ENCODE measurements at regions not wholly inside any gene's neighbourhood (a gene's known extent, or its start where the extent isn't known, plus 50 kb on each side); places are given as distances from the start of the nearest gene placed in this dataset.

DNA sequence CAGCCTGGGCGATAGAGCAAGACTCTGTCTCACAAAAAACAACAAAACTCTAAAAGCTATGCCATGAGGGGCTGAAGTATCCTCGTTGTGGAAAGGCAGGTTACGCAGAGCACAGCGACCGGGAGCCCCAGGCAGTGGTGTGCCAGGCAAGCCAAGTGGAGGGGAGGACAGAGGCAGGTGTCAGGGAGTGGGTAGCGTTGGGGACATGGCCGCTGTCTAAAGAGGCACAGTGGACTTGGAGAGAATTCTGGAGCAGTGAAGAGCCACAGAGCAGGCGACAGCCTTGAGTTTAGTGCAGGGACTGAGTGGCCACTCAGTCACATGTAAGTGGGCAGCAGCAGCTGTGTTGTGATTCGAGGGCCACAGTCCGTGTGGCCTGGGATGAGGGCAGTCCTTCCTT lies 541.7 kb downstream of the FGF9 start:
- DNase-seq: no peak
- peaks cover 10% of the 10 kb centered on the region for H3K4me1 Mint-ChIP-seq (ENCODE audit: low read depth)
- H3K27ac Mint-ChIP-seq: no peak overlapping the region
- H3K9me3 Mint-ChIP-seq: no peaks in the 10 kb centered on the region
- ChIA-PET POLR2A (no interaction called here), CTCF (no interaction called here)
- intact Hi-C loops (cut with micrococcal nuclease): no loop called here
- no peak overlapping the region for H3K4me3 Mint-ChIP-seq
- H3K27me3 Mint-ChIP-seq: no peaks in the 10 kb centered on the region
- H3K36me3 Mint-ChIP-seq: no peaks in the 10 kb centered on the region

DNA sequence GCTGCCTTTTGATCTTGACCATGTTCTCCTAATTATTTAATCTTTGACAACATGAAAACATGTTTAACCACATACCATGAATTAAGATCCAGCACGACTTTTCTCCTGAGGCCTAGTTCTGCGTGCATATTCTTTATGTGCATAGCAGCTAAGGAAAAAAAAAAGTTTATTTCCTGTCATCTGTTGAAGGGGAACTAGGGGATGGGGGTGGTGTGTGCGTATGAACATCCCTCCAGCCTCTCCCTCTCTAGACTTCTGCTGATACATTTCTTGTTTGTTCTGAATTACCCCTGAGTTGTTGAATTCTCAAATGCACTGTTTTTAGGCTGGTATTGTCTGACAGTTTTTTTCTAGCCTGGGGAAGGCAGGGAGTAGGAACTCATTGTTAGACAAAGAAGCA lies 543.3 kb downstream of the FGF9 start:
- intact Hi-C loops (cut with micrococcal nuclease): no loop called here
- no peaks in the 10 kb centered on the region for H3K9me3 Mint-ChIP-seq
- no peaks in the 10 kb centered on the region for H3K36me3 Mint-ChIP-seq
- no peak for DNase-seq
- H3K27me3 Mint-ChIP-seq: no peaks in the 10 kb centered on the region
- no peak overlapping the region for H3K27ac Mint-ChIP-seq
- peaks cover 13% of the 10 kb centered on the region for H3K4me1 Mint-ChIP-seq (ENCODE audit: low read depth)
- ChIA-PET POLR2A (no interaction called here), CTCF (no interaction called here)
- no peak overlapping the region for H3K4me3 Mint-ChIP-seq

GRCh38 chr13:22218797-22219196 lies 547.9 kb downstream of the FGF9 start:
- H3K36me3 Mint-ChIP-seq: no peaks in the 10 kb centered on the region
- intact Hi-C loops (cut with micrococcal nuclease): no loop called here
- POLR2A ChIA-PET: no interaction called here

GRCh38 chr13:22219709-22220108 lies 548.8 kb downstream of the FGF9 start:
- Mint-ChIP-seq H3K4me3 (no peak overlapping the region), H3K27ac (no peak overlapping the region), H3K36me3 (no peaks in the 10 kb centered on the region), H3K9me3 (no peaks in the 10 kb centered on the region), H3K4me1 (ENCODE audit: low read depth) (peaks cover 2% of the 10 kb centered on the region), H3K27me3 (no peaks in the 10 kb centered on the region)
- DNase-seq: no peak
- CTCF ChIA-PET: no interaction called here
- intact Hi-C loops (cut with micrococcal nuclease): no loop called here
- POLR2A ChIA-PET: no interaction called here

More at GRCh38 chr13:22218797-22219196, 547.9 kb downstream of the FGF9 start:
- Mint-ChIP-seq H3K4me3 (no peak overlapping the region), H3K9me3 (no peaks in the 10 kb centered on the region), H3K27ac (no peak overlapping the region), H3K4me1 (ENCODE audit: low read depth) (peaks cover 9% of the 10 kb centered on the region), H3K27me3 (no peaks in the 10 kb centered on the region)
- DNase-seq: no peak
- CTCF ChIA-PET: no interaction called here

- ChIA-PET POLR2A (no interaction called here), CTCF (no interaction called here)
- H3K27me3 Mint-ChIP-seq: no peaks in the 10 kb centered on the region
- DNase-seq: no peak
- no peak overlapping the region for H3K4me3 Mint-ChIP-seq
- no peaks in the 10 kb centered on the region for H3K36me3 Mint-ChIP-seq
- intact Hi-C loops (cut with micrococcal nuclease): no loop called here
- H3K27ac Mint-ChIP-seq: no peak overlapping the region
- H3K4me1 Mint-ChIP-seq (ENCODE audit: low read depth): peaks cover 2% of the 10 kb centered on the region
- H3K9me3 Mint-ChIP-seq: no peaks in the 10 kb centered on the region
Observed at GRCh38 chr13:22220151-22221135, 549.6 kb downstream of the FGF9 start.

DNA sequence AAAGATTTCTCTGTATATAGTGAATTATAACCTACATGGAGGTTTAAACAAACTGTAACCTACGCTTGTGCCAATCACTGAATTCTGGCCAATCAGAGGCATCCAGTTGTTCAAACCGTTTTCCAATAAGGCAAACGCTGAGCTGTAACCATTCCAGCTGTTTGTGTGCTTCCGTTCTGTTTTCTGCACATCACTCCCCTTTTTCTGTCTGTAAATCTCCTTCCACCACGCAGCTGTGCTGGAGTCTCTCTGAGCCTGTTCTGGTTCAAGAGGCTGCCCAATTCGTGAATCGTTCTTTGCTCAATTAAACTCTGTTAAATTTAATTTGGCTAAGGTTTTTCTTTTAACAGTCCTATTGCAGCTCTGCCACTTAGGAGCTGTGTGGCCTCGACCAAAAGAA lies 552.5 kb downstream of the FGF9 start:
- DNase-seq: no peak
- no peaks in the 10 kb centered on the region for H3K9me3 Mint-ChIP-seq
- H3K27ac Mint-ChIP-seq: no peak overlapping the region
- intact Hi-C loops (cut with micrococcal nuclease): no loop called here
- POLR2A ChIA-PET: no interaction called here
- peaks cover 1% of the 10 kb centered on the region for H3K4me1 Mint-ChIP-seq (ENCODE audit: low read depth)
- CTCF ChIA-PET: no interaction called here
- no peaks in the 10 kb centered on the region for H3K27me3 Mint-ChIP-seq
- no peaks in the 10 kb centered on the region for H3K36me3 Mint-ChIP-seq
- H3K4me3 Mint-ChIP-seq: no peak overlapping the region

DNA sequence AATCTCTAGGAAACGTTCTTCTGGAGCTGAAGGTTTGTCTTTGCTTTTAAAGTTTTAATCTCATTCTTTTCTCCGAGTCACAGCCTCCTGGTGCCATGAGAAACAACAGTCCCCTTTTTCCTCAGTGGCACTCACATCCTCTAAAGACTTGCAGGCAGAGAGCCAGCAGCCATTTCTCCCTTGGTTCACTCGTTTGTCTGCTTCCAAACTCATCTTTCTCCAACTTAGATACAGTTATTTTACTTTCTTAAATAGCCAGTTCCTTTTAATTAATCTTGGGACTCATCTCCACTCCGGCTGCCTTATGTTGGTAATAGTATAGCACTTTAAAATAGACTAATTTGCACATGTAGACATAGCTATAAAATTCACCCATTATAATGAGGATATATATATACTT lies 555.2 kb downstream of the FGF9 start:
- Mint-ChIP-seq H3K9me3 (no peaks in the 10 kb centered on the region), H3K27me3 (no peaks in the 10 kb centered on the region), H3K27ac (no peak overlapping the region), H3K36me3 (no peaks in the 10 kb centered on the region), H3K4me3 (no peak overlapping the region), H3K4me1 (ENCODE audit: low read depth) (peaks cover 5% of the 10 kb centered on the region)
- POLR2A ChIA-PET: no interaction called here
- no peak for DNase-seq
- intact Hi-C loops (cut with micrococcal nuclease): no loop called here
- CTCF ChIA-PET: no interaction called here

DNA sequence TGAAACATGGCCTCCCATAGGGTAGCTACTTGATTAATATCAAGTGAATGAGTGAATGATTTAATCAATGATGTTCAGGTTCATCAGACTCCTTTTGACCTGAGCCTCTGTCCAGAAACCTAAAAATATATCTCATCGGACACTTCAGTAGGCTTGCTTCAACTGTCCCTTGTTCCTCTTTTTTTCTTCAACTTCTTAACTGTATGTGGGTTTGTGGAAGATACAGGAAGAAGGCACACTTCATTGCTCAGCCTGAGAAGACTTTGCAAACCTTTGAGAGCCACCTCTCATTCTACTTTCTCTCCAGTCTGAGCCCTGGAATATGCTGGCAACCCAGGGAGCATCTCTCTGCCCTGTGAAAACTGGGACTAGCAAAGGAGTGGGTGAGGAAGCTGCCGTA lies 557.0 kb downstream of the FGF9 start:
- ChIA-PET CTCF (no interaction called here), POLR2A (no interaction called here)
- intact Hi-C loops (cut with micrococcal nuclease): no loop called here
- Mint-ChIP-seq H3K4me3 (no peak overlapping the region), H3K27me3 (no peaks in the 10 kb centered on the region), H3K9me3 (no peaks in the 10 kb centered on the region), H3K27ac (no peak overlapping the region), H3K36me3 (no peaks in the 10 kb centered on the region), H3K4me1 (ENCODE audit: low read depth) (peaks cover 5% of the 10 kb centered on the region)
- no peak for DNase-seq

DNA sequence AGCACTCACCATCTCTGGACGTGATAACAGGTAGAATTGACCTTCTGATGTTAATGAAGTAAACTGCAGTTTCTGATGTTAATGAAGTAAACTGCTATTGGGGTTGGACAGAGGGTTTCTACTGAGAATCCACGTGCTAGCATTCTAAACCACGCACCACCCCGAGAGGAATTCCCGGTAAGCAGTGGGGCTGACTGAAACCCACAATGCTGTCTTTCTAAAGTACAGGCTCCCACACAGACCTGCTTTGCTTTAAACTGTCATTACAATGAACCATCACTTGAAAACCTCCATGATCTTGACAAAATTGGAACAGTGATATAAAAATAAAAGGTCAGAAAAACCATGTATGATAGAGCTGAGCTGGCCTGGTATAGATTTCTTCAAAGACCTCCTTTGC lies 559.0 kb downstream of the FGF9 start:
- no peak for DNase-seq
- CTCF ChIA-PET: no interaction called here
- peaks cover 7% of the 10 kb centered on the region for H3K4me1 Mint-ChIP-seq (ENCODE audit: low read depth)
- no peak overlapping the region for H3K4me3 Mint-ChIP-seq
- POLR2A ChIA-PET: no interaction called here
- H3K9me3 Mint-ChIP-seq: no peaks in the 10 kb centered on the region
- intact Hi-C loops (cut with micrococcal nuclease): no loop called here
- H3K27ac Mint-ChIP-seq: no peak overlapping the region
- H3K27me3 Mint-ChIP-seq: no peaks in the 10 kb centered on the region
- no peaks in the 10 kb centered on the region for H3K36me3 Mint-ChIP-seq

DNA sequence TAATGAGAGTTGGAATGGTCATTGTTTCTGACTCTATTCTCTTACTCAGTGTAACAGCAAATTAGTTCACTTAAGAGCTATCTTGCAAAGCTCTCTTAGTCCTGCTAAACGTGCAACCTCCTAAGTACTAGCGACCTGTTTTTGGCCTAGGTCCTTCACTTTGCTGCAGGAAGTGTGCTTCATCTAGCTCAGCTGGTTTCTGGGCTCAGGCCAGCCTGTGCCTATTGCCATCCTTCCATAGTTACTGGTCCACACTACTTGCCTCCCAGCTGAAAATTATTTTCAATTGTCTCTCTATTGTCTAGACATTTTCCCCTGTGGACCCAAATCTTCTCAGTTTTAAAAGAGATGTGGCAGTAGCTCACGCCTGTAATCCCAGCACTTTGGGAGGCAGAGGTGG lies 561.3 kb downstream of the FGF9 start:
- peaks cover 14% of the 10 kb centered on the region for H3K4me1 Mint-ChIP-seq (ENCODE audit: low read depth)
- POLR2A ChIA-PET: no interaction called here
- DNase-seq: no peak
- H3K36me3 Mint-ChIP-seq: no peaks in the 10 kb centered on the region
- no peak overlapping the region for H3K4me3 Mint-ChIP-seq
- H3K27me3 Mint-ChIP-seq: no peaks in the 10 kb centered on the region
- intact Hi-C loops (cut with micrococcal nuclease): no loop called here
- H3K9me3 Mint-ChIP-seq: no peaks in the 10 kb centered on the region
- CTCF ChIA-PET: no interaction called here
- H3K27ac Mint-ChIP-seq: no peak overlapping the region

- CTCF ChIA-PET: no interaction called here
- H3K9me3 Mint-ChIP-seq: no peaks in the 10 kb centered on the region
- POLR2A ChIA-PET: no interaction called here
- H3K36me3 Mint-ChIP-seq: no peaks in the 10 kb centered on the region
- H3K4me1 Mint-ChIP-seq (ENCODE audit: low read depth): peaks cover 8% of the 10 kb centered on the region
- no peak overlapping the region for H3K27ac Mint-ChIP-seq
- H3K27me3 Mint-ChIP-seq: no peaks in the 10 kb centered on the region
- peak; percentile 38 for DNase-seq
- no peak overlapping the region for H3K4me3 Mint-ChIP-seq
- intact Hi-C loops (cut with micrococcal nuclease): no loop called here
Observed at GRCh38 chr13:22235285-22235949, 564.5 kb downstream of the FGF9 start.

DNA sequence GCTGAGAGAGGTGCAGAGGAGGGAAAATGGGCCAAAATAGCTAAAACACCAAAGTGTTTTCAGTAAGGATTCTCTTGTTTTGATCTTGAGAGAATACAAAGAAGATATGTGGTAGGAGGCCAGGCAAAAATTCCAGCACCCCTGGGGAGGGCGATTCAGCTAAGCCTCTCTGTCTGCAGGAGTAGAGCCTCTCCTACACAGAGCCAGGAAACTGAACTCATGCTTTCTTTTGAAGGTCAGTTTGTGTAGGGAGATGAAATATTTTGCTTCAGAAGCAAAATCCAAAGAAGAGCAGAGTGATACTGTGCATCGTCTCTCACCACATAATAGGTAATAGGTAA lies 565.0 kb downstream of the FGF9 start:
- POLR2A ChIA-PET: no interaction called here

DNA sequence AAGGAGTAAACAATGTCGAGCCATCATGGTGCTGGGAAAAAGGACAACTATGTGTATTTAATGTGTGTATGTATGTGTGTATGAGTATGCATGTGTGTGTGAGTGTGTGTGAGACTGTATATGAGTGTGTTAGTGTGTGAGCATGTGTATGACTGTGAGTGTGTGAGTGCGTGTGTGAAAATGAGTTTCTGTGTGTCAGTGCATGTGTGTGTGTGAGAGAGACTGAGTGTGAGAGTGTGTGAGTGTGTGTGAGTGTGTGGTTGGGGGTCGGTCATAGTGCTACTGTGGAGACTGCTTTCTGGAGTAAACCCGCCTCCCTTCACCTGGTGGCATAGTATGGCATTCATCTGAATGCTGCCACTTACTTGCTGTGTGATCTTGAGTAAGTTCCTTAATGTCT lies 567.4 kb downstream of the FGF9 start:
- intact Hi-C loops (cut with micrococcal nuclease): no loop called here
- ChIA-PET CTCF (no interaction called here), POLR2A (no interaction called here)
- Mint-ChIP-seq H3K27me3 (no peaks in the 10 kb centered on the region), H3K27ac (no peak overlapping the region), H3K9me3 (no peaks in the 10 kb centered on the region), H3K4me1 (ENCODE audit: low read depth) (peaks cover 8% of the 10 kb centered on the region), H3K36me3 (no peaks in the 10 kb centered on the region), H3K4me3 (no peak overlapping the region)
- DNase-seq: no peak

More for the DNA sequence above, 565.0 kb downstream of the FGF9 start:
- H3K4me3 Mint-ChIP-seq: no peak overlapping the region
- H3K27ac Mint-ChIP-seq: no peak overlapping the region
- intact Hi-C loops (cut with micrococcal nuclease): no loop called here
- no peaks in the 10 kb centered on the region for H3K36me3 Mint-ChIP-seq
- CTCF ChIA-PET: no interaction called here
- H3K4me1 Mint-ChIP-seq (ENCODE audit: low read depth): peaks cover 8% of the 10 kb centered on the region
- H3K27me3 Mint-ChIP-seq: no peaks in the 10 kb centered on the region
- no peak for DNase-seq
- H3K9me3 Mint-ChIP-seq: no peaks in the 10 kb centered on the region

All from activated CD4-positive, alpha-beta memory T cell treated with anti-CD3 and anti-CD28 coated beads for 36 hours (primary cell).